ENCODE measurements at regions not wholly inside any gene's neighbourhood (a gene's known extent, or its start where the extent isn't known, plus 50 kb on each side); places are given as distances from the start of the nearest gene placed in this dataset.

- Histone ChIP-seq H2AFZ (ENCODE audit: control insufficient read depth, low read length) (no peak overlapping the region), H3K27me3 (ENCODE audit: control insufficient read depth, extremely low read depth, insufficient read depth, low read length) (no peaks in the 10 kb centered on the region), H3K4me2 (ENCODE audit: control insufficient read depth, extremely low read depth, insufficient read depth, low read depth, low read length) (no peak overlapping the region), H3K4me3 (ENCODE audit: control insufficient read depth in 2 of 3, extremely low read depth in 1 of 3, insufficient read depth in 2 of 3, low read depth in 1 of 3, low read length in 3 of 3) (no peak overlapping the region), H3K27ac (ENCODE audit: control insufficient read depth, insufficient read depth, low read length) (no peak overlapping the region), H3K36me3 (ENCODE audit: control insufficient read depth in 2 of 2, extremely low read depth in 1 of 2, insufficient read depth in 2 of 2, low read length in 2 of 2) (no peaks in the 10 kb centered on the region), H3K4me1 (ENCODE audit: control insufficient read depth, extremely low read depth, insufficient read depth, low read length) (peaks cover 16% of the 10 kb centered on the region), H4K20me1 (ENCODE audit: control insufficient read depth, extremely low read depth, insufficient read depth, low read length) (no peaks in the 10 kb centered on the region), H3K9me3 (ENCODE audit: control insufficient read depth, low read depth, low read length) (no peaks in the 10 kb centered on the region), H3K79me2 (ENCODE audit: control insufficient read depth, insufficient read depth, low read length) (no peaks in the 10 kb centered on the region), H3K9ac (ENCODE audit: control insufficient read depth, extremely low read depth, insufficient read depth, low read length) (no peak overlapping the region), H3K9me1 (ENCODE audit: control insufficient read depth, extremely low read depth, insufficient read depth, low read length) (no peaks in the 10 kb centered on the region)
- DNase-seq (ENCODE audit: low read depth, low spot score) (no peak), FAIRE-seq (no peak)
- dilution Hi-C loops (cut with MboI; ENCODE audit: extremely low pct_ligation_motif_present, low sequenced_read_pairs), result no loop called here
- TF ChIP-seq, protein P1, sequence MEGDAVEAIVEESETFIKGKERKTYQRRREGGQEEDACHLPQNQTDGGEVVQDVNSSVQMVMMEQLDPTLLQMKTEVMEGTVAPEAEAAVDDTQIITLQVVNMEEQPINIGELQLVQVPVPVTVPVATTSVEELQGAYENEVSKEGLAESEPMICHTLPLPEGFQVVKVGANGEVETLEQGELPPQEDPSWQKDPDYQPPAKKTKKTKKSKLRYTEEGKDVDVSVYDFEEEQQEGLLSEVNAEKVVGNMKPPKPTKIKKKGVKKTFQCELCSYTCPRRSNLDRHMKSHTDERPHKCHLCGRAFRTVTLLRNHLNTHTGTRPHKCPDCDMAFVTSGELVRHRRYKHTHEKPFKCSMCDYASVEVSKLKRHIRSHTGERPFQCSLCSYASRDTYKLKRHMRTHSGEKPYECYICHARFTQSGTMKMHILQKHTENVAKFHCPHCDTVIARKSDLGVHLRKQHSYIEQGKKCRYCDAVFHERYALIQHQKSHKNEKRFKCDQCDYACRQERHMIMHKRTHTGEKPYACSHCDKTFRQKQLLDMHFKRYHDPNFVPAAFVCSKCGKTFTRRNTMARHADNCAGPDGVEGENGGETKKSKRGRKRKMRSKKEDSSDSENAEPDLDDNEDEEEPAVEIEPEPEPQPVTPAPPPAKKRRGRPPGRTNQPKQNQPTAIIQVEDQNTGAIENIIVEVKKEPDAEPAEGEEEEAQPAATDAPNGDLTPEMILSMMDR (optimal IDR thresholded peaks at IDR 0.05 in 1 of 3, IDR thresholded peaks at IDR 0.05 in 1 of 3, conservative IDR thresholded peaks at IDR 0.05 in 1 of 3; ENCODE audit: extremely low read depth in 1 of 3, insufficient read depth in 2 of 3, low read length in 3 of 3), result no peak
- TF ChIP-seq EZH2 (IDR thresholded peaks at IDR 0.05; ENCODE audit: low read length), result no peak
These were observed 549.9 kb downstream of the DSC3 start for GRCh38 chr18:30492552-30493129.

GRCh38 chr18:30491815-30492551 lies 550.6 kb downstream of the DSC3 start:
- no peaks in the 10 kb centered on the region for H3K9me3 ChIP-seq (ENCODE audit: control insufficient read depth, low read depth, low read length)
- H3K27ac ChIP-seq (ENCODE audit: control insufficient read depth, insufficient read depth, low read length), result no peak overlapping the region
- no peak overlapping the region for H3K4me3 ChIP-seq (ENCODE audit: control insufficient read depth in 2 of 3, extremely low read depth in 1 of 3, insufficient read depth in 2 of 3, low read depth in 1 of 3, low read length in 3 of 3)
- H3K9ac ChIP-seq (ENCODE audit: control insufficient read depth, extremely low read depth, insufficient read depth, low read length), result no peak overlapping the region
- H3K4me1 ChIP-seq (ENCODE audit: control insufficient read depth, extremely low read depth, insufficient read depth, low read length), result peaks cover 22% of the 10 kb centered on the region
- no peaks in the 10 kb centered on the region for H3K27me3 ChIP-seq (ENCODE audit: control insufficient read depth, extremely low read depth, insufficient read depth, low read length)
- no peaks in the 10 kb centered on the region for H4K20me1 ChIP-seq (ENCODE audit: control insufficient read depth, extremely low read depth, insufficient read depth, low read length)
- H3K9me1 ChIP-seq (ENCODE audit: control insufficient read depth, extremely low read depth, insufficient read depth, low read length), result no peaks in the 10 kb centered on the region
- H3K79me2 ChIP-seq (ENCODE audit: control insufficient read depth, insufficient read depth, low read length), result no peaks in the 10 kb centered on the region
- H3K4me2 ChIP-seq (ENCODE audit: control insufficient read depth, extremely low read depth, insufficient read depth, low read depth, low read length), result no peak overlapping the region
- TF ChIP-seq EZH2 (IDR thresholded peaks at IDR 0.05; ENCODE audit: low read length), result no peak
- TF ChIP-seq, protein P1 (optimal IDR thresholded peaks at IDR 0.05 in 1 of 3, IDR thresholded peaks at IDR 0.05 in 1 of 3, conservative IDR thresholded peaks at IDR 0.05 in 1 of 3; ENCODE audit: extremely low read depth in 1 of 3, insufficient read depth in 2 of 3, low read length in 3 of 3), result no peak
- no peaks in the 10 kb centered on the region for H3K36me3 ChIP-seq (ENCODE audit: control insufficient read depth in 2 of 2, extremely low read depth in 1 of 2, insufficient read depth in 2 of 2, low read length in 2 of 2)
- no peak overlapping the region for H2AFZ ChIP-seq (ENCODE audit: control insufficient read depth, low read length)
- dilution Hi-C loops (cut with MboI; ENCODE audit: extremely low pct_ligation_motif_present, low sequenced_read_pairs), result no loop called here
- FAIRE-seq (no peak), DNase-seq (ENCODE audit: low read depth, low spot score) (no peak)

All from keratinocyte (primary cell).